Middle frontal gyrus (tissue), 1 donor: ENCODE measurements at regions not wholly inside any gene's neighbourhood (a gene's known extent, or its start where the extent isn't known, plus 50 kb on each side); places are given as distances from the start of the nearest gene placed in this dataset.

Experiments
- DNase-seq: peaks from one replicate; pipeline ENCODE4 v3.0.0-alpha.2; 2015; ENCODE audit warnings: low spot score; ENCODE audit errors: extremely low spot score

DNA sequence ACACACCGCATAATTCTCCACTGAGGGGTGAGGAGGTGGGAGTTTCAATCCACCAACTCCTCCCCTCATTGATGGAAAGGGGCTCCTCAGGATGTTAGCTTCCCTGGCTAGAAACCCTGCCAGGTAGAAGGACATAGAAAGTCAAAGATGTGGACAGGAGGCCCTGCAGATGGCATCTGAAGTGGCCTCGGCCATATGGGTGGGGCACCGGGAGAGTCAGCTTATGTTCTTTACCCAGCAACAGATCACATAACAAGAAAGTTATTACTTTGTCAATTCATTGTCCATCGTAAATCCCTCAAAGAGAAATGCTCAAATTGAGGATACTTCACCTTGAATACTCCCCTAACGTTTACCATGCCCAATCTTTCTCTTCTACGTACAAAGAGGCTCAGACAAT lies 97.3 kb upstream of the ARHGEF3 start:
- no peak for DNase-seq

DNA sequence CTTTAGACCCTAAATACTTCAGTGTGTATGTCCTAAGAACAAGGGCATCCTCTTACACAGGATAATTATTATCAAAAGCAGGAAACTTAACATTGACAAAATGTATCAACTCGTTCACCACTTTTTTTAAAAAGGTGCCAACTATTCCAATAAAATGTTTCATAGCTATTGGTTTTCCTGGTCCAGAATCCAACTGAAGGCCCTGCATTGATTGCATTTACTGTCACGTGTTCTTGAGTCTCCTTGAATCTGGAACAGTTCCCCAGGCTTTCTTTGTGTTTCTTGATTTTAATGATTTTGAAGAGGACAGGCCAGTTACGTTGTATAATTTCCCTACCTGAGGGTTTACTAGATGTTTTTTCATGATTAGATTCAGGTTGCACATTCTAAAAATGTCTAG lies 94.6 kb upstream of the ARHGEF3 start:
- DNase-seq: no peak

DNA sequence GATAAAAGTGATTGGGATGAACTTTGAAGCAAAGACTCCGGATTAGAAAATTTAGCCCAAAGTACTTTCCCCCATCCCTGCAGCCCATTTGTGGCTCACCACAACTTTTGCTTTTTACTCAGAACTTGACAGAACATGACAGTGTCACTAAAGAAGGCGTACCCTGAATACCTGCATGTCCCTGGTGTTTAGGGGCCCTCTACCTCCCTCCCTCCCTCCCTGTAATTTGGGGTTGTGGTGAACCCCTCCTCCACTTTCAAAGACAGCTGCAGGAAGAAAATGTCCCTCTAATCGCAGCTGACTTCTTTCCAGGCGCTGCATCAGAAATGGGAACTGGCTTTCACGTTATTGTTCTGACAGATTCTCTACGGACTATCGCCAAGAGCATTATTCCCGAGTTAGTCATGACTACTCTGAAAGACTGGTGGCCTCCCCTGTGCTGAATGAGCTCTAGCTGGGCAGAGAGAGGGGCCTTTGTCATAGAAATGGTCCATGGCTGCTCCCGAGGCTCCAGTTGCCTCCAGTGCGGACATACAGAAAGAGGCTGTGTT lies 93.2 kb upstream of the ARHGEF3 start:
- DNase-seq: peak; percentile 24

DNA sequence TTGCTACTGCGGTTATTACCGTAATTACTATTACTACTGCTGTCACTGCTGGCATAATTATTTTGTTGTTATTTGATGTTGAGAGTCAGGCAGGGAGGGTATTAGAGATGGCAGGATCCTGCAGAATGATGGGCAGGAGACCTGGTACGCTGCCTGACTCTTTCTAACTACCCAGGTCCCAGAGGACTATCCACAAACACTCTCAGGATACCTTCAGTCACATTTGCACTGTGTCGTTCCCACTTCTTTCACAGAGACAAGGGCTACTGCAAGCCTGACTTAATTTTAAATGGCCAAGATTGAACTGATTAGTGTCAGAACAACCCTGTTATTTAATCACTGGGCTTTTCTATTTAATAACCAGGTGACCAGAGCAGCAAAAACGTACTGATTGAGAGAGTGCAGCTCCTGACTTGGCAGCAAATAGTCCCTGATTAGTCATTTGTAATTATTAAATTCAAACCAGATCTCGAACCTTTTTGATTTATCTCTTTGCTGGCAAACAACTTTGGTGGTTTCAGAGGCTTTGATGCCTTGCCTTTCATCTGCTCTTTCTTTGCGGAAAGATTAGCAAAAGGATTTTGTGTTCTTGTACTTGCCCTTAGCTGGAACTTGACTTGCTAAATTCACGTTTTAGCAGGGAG lies 88.8 kb upstream of the ARHGEF3 start:
- DNase-seq: no peak

DNA sequence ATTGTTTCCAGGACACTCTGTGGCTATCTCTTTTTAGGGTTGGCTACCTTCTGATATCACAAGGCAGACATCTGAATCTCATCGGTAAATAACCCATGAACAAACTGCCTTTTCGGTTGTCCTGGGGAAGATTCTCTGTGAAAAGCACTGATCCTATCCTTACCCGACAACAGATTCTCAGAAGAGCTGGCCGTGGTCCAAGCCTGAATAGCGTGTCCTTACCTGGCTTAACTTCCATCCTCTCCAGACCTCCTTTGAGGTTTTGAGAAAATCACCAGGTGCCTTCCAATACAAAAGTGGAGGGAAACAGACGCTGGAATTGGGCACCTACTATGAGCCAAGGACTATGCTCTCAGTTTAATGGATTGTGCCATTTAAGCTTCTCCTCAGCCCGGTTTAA lies 87.4 kb upstream of the ARHGEF3 start:
- no peak for DNase-seq

DNA sequence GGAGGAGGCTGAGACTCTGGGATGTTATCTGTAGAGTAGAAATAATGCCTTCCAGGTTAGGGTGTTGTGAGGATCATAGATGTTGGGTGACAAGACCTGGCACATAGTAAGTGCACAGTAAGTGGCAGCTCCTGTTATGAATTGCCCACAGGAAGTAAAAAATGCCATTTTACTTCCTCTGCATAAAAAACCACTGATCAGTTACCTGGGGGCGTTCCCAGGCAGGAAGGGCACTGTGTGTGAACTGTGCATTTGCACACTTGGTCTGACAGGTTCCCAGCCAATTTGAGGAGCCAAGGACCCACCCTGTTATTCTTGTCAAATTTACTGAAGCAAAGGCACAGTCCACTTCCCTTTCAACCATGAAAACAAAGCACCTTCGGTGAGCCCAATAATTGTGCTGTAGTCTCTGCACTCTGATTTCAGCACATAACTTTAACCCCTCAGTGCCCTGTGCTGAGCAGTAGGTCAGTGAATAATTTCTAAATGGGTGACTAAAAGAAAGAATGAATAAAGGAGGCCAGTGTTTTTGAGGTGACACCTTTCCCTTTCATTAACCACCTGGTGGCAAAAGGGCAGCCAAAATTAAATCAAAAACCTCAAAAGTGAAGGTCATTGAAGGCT lies 85.8 kb upstream of the ARHGEF3 start:
- DNase-seq: no peak

DNA sequence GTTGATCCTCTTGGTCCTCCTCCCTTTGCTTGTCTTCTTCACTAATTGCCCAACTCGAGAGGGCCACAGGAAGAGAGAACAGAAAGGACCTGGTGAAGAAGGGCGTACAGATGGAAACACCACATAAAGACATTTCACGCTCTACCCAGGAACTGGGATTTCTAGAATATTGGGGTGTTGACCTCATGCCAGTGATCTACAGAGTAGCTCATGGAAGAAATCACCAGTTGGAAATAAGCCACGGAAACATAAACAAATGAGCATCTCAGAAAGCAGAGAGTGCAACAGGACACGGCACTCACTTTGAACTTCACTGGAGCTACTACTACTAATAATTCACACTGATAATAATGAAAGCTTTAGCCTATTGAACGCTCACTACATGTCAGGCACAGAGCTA lies 84.6 kb upstream of the ARHGEF3 start:
- no peak for DNase-seq

DNA sequence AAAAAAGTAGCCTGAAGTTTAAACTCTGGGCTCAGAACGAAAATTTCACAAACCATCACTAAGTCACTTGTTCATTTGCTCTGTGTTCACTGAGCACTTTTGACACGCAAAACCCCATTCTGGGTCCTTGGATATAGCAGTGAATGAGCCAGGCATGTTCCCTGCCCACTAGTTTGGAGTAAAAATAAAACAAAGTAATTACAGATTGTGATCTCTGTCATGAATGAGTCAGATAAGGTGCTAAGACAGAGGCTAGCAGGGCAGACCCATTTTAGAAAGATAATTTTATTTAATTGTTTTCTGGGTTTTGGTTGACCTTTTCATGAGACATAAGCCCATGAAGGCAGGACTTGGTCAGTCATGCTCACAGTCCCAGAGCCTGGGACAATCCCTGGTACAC lies 84.1 kb upstream of the ARHGEF3 start:
- no peak for DNase-seq

DNA sequence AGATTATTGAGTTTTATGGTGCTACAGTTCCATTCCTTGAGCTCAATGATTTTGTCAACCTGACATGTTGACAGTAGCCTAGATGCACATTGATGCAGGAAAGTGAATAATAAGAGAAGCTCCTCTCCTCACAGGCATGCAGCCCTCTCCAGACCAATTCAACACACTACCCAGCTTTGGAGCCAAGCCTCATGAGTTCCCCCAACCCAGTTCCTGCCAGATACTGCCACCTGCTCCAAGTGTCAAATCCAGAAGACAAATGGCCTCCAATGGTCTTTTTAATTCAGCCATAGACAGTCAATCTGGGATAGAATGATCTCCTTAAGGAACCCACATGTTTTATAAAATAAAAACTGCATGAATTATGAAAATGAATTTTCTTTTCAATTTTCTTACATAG lies 83.7 kb upstream of the ARHGEF3 start:
- no peak for DNase-seq

DNA sequence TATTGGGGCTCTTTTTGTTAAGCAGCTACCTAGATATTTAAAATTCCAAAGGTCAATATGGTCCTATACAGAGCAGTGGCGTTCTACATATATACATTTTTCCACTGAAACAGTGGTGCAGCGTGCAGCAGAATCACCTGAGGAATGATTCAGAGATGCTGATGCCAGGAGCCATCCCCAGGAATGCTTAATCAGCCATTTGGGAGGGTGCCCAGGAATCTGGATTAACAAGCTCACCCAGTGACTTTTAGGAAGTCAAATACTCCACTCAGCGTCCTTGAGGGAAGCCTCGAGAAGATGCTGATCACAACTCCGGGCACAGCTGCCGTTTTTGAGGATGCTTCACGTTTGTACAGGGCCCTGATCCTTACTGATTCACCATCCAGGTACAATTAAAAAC lies 82.6 kb upstream of the ARHGEF3 start:
- no peak for DNase-seq

DNA sequence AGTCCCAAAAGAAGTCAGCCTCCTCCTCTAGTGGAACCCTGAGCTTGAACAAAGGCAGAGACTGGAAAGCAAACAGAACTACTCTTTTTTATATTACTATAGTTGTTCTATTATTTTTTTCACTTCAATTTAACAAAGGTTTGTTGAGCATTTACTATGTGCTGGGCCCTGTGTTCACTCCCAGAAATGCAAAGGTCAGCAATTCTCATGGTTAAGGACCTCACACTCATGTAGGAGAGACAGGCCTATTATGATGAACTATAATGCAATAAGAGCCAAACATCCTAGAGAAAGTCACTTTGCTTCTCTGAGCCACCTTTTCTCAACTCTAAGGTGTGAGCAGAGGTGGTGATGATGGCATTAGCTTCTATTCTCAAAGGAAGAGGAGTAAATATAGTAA lies 82.1 kb upstream of the ARHGEF3 start:
- no peak for DNase-seq

DNA sequence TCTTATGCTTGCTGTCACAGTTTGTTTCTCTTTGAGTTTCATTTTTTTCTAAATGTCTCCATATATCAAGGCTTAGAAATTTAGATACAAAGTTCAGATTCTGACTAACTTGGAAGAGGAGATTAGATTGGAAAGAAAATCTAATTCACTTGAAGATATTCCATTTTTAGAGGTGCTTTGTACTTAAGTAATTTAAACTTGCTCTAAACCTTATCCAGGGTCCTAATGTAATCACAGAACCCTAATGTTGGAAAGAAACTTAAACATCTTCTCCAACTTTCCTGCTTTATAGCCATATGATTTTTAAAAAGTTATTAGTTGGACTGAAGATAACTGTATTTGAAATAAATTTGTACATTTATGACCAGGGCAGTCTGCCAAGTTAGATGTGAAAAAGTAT lies 81.1 kb upstream of the ARHGEF3 start:
- DNase-seq: no peak

DNA sequence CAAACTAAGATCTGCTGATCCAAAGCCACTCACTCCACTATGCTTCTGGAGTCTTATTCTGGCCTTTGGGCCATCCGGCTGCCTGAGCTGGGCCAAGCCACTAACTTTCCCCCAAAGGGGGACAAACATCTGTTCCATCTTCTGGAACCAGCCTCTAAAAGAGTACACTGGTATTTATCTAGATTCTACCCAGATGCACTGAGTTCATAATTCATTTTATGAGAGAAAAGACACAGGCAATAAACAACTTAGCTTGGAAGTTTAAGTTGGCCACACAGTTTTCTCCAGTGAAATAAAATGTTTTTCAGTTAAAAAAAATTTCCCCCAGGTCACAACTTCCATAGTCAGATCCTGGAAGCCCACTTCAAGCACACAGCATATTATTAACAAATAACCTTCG lies 80.1 kb upstream of the ARHGEF3 start:
- no peak for DNase-seq

DNA sequence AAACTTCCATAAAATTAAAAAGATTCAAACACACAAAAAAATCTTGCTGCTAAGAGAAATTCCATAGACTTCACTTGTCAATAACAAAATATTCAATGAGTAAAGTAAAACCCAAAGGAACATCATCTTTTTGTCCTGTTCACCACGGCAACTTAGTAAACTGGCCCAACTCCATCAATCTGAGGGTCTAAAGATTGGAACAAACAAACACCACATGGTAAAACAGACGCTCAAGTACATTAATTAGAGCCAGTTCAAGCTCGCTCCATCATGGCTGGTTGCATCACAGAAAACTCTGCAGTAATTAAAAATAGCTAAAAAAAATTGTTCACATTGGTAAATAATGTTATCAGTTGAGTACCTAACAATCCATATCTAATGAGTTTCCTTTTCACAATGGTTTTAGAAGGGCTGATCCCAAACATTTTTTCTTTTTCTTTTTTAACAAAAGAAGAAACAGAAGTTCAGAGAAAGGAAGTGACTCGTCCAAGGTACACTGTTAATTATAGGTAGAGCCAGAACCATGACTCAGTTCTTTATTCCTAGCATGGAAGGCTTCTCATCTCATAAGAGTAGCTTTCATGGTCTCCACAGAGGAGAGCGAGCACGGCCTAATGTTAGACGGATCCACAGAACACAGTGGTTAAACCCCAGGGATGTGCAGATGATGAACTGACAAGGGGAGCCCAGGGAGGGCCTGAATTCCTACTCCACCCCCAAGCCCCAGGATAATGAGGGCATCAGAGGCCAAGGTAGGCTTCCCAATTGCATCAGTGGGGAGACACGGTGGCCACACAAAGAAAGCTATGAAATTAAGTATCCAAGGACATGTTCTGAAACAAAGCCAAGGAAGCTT lies 79.2 kb upstream of the ARHGEF3 start:
- DNase-seq: no peak

DNA sequence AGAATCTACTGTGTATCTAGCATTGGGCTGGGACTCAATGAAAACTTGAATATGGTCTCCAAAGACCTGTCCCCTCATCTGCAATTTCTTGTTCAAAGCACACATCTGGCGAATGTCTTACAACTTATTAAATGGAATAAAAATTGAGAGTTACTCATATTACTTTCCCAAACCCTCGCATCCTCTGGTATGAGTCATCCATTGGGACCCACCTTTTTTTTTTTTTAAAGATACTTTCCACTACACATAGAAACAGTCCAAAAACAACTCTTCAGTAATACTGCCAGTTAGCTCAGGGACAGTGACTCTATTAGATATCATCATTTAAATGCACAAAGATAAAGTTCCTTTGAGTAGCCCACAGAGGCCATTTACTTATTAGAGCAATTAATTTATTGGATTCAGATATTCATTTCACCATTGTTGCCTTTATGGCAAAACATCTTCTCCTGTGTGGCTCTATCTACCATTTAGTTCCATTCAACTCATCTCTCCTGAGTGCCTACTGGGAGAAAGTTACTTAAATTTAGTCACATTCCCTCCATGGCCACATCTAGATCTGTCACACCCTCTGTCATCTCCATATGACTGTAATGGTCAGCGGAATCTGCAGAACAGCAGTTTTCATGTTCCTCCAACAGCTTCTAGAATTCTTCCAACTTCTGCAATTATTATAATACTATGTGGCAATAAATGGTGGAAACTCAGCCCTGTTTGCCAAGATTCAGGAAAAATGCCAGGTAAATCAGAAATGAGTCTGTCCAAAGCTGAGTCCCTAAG lies 77.9 kb upstream of the ARHGEF3 start:
- no peak for DNase-seq

DNA sequence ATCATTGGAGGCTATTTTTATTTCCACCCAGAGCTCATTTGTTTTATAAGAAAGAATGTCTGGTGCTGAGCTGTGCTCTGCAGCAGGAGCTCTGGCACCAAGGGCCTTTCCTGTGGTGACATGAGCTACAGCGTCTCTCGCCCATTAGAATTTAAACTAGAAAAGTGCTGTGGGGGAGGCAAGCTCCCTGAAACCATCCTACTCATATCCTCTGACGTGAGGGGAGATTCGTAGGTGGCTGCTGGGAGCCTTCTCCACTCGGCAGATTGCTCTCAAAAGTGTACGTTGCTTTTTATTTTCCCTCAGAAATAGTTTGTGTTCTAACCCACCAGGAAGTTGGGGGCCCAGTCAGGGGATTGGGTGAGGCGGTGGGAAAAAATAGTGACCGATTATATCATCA lies 76.3 kb upstream of the ARHGEF3 start:
- peak; percentile 19 for DNase-seq

DNA sequence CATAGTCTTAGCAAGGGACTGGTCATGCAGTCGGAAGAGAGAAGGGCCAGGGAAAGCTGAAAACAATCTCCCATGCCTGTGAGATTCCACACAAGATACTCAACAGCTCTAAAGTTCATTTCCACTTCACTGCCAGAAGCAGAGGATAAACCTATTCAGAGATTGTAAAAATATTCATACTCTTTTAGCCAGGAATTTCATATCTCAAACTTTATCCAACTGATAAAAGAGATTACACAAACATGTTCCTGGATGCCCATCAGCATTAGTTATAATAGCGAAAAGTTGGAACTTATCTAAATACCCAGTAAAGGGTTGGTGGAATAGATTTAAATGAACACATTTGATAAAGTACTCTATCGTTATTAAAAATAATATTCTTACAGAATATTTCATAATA lies 75.2 kb upstream of the ARHGEF3 start:
- no peak for DNase-seq

DNA sequence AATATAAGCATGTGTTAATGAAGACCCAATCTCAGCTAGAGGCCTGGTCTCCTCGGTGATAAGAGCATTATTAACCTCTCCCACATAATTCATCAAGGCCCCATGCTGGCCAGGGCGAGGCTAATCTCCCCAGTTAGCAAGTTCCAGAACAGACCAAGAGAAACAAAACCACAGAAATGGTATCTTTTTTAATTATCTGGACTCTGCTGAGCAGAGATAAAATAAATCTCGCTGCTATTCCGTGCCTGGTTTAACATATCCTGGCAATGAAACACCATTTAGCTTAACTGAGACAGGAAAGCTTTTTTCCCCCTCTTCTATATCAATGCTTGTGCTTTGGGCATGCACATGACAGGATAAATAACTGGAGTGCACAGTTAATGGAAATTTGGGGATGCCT lies 72.5 kb upstream of the ARHGEF3 start:
- no peak for DNase-seq

DNA sequence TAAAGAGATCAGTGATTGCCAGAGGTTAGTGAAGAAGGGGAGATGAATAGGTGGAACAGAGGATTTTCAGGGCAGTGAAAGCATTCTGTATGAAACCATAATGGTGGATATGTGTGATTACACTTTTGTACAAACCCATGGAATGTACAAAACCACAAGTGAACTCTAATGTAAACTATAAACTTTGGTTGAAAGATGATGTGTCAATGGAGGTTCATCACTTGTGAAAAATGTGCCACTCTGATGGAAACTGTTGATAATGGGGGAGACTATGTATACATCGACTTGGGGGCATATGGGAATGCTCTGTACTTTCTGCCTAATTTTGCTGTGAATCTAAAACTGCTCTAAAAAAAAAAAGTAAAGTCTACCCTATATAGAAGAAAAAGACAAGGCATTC lies 68.7 kb upstream of the ARHGEF3 start:
- DNase-seq: no peak

DNA sequence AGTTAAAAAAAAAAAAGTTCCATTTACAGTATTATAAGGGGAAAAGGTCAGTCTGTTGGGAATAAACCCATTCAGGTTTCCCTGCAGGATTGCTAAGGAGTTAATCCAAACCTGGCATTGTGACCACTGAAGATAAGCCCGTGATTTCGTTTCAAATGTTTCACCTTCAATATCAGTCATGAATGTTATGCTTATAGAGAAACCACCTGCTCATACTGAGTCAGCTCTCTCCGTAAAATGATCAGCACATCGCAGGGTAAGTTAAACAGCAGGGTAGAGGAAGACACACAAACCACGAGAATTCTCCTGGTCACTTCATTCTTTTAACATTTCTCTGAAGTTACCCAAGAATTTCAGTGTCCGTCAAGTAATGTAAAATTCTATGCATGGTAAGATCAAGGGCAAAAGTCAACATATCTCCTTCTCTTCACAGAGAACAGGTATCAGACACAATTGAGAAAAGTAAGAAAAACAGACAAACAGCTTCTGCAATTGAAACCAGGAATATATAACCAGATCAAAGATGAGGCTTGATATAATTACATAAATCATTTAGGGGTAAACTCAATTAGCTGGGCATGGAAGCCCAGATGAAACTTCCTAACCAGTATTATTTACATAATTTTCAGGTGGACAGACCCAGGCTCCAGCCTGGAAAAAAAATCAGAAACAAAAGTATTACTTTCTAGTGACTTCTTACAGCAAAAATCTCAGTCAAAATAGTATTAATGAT lies 67.6 kb upstream of the ARHGEF3 start:
- DNase-seq: no peak

DNA sequence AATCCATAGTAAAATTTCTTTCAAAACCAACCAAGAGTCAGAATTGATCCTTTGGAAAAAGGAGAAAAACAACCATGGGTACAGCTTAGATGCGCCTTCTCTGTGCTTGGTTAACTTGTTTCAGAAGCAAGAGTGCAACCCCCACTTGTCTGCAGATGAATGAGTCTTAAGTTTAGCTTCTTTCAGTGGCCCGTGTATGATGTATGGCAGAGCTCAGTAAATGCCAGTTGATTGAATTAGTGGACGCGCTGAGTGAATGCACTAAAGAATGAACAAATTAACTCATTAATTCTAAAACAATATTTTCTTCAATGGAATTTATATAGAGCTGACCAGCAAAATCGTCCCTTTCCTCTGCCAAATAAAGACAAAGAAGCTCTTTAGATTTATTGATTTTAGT lies 67.0 kb upstream of the ARHGEF3 start:
- DNase-seq: no peak
